HG02840 (cell line): ENCODE measurements at regions not wholly inside any gene's neighbourhood (a gene's known extent, or its start where the extent isn't known, plus 50 kb on each side); places are given as distances from the start of the nearest gene placed in this dataset.
A peak's percentile ranks its signal among the peaks of the same experiment; 100 is the strongest.

Experiments
- ATAC-seq: cut with Tn5 transposase; IDR thresholded peaks from one replicate; pipeline ENCODE4 v1.9.1; 2021; ENCODE audit warnings: mild to moderate bottlenecking, moderate library complexity, moderate number of reproducible peaks; ENCODE audit not compliant: unreplicated experiment, low FRiP score

- ATAC-seq, result no peak
Measured at GRCh38 chr7:115479448-115479847, 551.1 kb downstream of the TFEC start.

- no peak for ATAC-seq
Measured at GRCh38 chr7:115478426-115478825, 552.1 kb downstream of the TFEC start.

GRCh38 chr7:115477193-115477651, 553.3 kb downstream of the TFEC start:
- ATAC-seq, result no peak

- ATAC-seq, result no peak
Measured at GRCh38 chr7:115476671-115477181, 553.8 kb downstream of the TFEC start.

GRCh38 chr7:115475761-115476385, 554.0 kb downstream of the MDFIC start:
- ATAC-seq, result no peak

GRCh38 chr7:115475206-115475605, 553.3 kb downstream of the MDFIC start:
- ATAC-seq, result no peak

GRCh38 chr7:115474137-115474536, 552.2 kb downstream of the MDFIC start:
- ATAC-seq, result no peak

- no peak for ATAC-seq
Measured at GRCh38 chr7:115471891-115472290, 550.0 kb downstream of the MDFIC start.

- no peak for ATAC-seq
Measured at GRCh38 chr7:115462301-115463015, 540.6 kb downstream of the MDFIC start.

- no peak for ATAC-seq
Measured at GRCh38 chr7:115449689-115450088, 527.8 kb downstream of the MDFIC start.

- no peak for ATAC-seq
Measured at GRCh38 chr7:115447495-115447894, 525.6 kb downstream of the MDFIC start.

GRCh38 chr7:115441033-115441432, 519.1 kb downstream of the MDFIC start:
- ATAC-seq, result no peak

GRCh38 chr7:115435178-115435577, 513.3 kb downstream of the MDFIC start:
- ATAC-seq, result peak; percentile 90

- no peak for ATAC-seq
Measured at GRCh38 chr7:115429918-115430317, 508.0 kb downstream of the MDFIC start.

GRCh38 chr7:115417662-115418061, 495.8 kb downstream of the MDFIC start:
- ATAC-seq, result no peak

GRCh38 chr7:115410972-115411686, 489.2 kb downstream of the MDFIC start:
- peak; percentile 87 for ATAC-seq

GRCh38 chr7:115410434-115410820, 488.5 kb downstream of the MDFIC start:
- ATAC-seq, result no peak

- no peak for ATAC-seq
Measured at GRCh38 chr7:115409682-115410433, 488.0 kb downstream of the MDFIC start.

- ATAC-seq, result no peak
Measured at GRCh38 chr7:115406219-115406618, 484.3 kb downstream of the MDFIC start.

- no peak for ATAC-seq
Measured at GRCh38 chr7:115387137-115387536, 465.2 kb downstream of the MDFIC start.

- no peak for ATAC-seq
Measured at GRCh38 chr7:115379321-115379720, 457.4 kb downstream of the MDFIC start.
